ENCODE measurements at regions not wholly inside any gene's neighbourhood (a gene's known extent, or its start where the extent isn't known, plus 50 kb on each side); places are given as distances from the start of the nearest gene placed in this dataset.

DNA sequence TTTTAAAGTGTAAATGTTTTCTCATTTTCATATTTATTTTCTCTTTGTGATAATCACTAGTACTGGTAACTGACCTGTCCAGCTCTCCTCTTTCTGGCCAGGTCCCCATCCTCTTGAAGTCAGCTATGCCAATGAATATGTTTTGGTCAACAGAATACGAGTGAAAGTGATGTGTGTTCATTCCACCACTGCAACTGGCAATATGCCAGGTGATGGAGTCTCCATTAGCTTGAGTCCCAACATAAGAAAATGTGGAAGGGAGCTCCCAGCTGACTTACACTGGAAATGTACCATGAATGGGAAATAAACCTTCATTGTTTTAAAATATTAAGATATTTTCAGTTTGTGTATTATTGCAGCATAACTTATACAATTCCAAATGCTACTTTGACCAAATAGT, 75.8 kb downstream of the CCDC34 start:
- no peak for DNase-seq

- no peak for DNase-seq
Observed at GRCh38 chr11:27285761-27286160, 77.3 kb downstream of the CCDC34 start.

DNA sequence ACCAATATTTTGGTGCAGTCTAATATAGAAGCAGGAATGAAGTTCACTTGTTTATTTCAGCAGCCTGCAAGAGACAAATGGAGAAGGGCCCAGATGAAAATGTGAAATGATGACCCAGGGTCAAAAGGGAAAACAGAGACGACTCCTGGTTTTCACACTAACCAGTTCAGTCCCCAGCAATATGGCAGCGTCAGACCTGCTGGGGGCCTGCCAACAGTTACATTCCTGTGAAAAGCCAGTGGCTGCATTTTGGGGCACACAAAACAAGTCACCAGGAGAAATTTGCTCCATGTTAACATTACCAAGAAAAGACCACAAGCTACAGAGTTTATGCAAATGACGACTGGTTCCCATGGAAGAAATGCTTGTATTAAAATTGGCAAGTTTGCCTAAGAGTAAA, 80.2 kb downstream of the CCDC34 start:
- DNase-seq, result no peak

GRCh38 chr11:27281740-27282590, 81.0 kb downstream of the CCDC34 start:
- no peak for DNase-seq

- DNase-seq, result no peak
Observed at GRCh38 chr11:27281276-27281675, 81.7 kb downstream of the CCDC34 start.

DNA sequence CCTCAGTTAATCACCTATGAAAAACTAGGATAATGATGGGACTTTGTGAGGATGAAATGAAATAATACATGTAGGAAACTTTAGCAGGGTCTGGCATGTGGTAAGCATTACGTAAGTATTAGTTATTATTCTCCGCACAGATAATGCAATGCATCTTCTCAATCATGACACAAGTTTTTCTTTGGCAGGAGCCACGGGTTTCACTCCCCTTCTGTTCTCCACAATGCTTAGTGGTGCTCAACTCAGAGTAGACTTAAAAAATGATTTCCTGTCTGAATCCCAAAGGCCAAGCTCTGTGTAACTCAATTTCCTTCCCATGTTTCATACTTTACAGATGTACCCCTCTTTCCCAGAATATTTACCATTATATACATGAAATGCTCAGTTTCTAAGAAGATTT, 82.9 kb downstream of the CCDC34 start:
- no peak for DNase-seq

GRCh38 chr11:27279460-27279859, 83.6 kb downstream of the CCDC34 start:
- no peak for DNase-seq

DNA sequence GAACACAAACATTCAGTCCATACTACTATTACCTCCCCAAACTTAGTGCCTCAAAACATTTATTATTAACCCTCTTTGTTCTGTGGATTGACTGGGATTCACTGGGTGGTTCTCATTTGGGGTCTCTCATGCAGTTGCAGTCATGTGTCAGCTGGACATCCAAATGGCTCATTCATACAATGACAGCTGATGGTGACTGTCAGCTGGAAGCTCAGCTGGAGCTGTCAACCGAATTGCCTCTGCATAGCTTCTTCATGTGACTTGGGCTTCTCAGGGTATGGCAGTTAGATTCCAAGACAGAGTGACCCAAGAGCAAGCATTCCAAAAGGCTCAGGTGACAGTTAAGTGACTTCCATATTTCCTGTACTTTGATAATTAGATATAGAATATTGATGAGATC, 85.2 kb downstream of the CCDC34 start:
- no peak for DNase-seq

- no peak for DNase-seq
Observed at GRCh38 chr11:27276141-27276540, 86.9 kb downstream of the CCDC34 start.

- DNase-seq, result no peak
Observed at GRCh38 chr11:27274854-27275395, 88.1 kb downstream of the CCDC34 start.

GRCh38 chr11:27266125-27266524, 96.9 kb downstream of the CCDC34 start:
- no peak for DNase-seq

DNA sequence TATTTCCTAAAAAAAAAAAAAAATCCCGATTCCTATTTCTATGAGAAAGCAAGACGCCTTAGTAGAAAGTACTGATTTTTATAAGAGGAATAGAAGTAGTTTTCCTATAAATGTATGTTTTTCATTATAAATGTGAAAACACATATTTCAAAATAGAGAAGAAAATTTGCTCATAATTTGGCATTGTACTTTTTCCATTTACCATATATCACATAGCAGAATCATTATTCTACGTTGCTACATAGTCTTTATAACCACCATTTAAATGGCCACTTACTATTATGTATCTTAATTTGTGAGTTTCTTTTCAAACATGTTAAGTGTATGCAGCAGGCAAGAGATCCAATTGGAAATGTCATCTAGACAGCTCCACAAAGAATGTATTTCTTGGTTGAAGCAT, 99.0 kb downstream of the CCDC34 start:
- DNase-seq, result no peak

DNA sequence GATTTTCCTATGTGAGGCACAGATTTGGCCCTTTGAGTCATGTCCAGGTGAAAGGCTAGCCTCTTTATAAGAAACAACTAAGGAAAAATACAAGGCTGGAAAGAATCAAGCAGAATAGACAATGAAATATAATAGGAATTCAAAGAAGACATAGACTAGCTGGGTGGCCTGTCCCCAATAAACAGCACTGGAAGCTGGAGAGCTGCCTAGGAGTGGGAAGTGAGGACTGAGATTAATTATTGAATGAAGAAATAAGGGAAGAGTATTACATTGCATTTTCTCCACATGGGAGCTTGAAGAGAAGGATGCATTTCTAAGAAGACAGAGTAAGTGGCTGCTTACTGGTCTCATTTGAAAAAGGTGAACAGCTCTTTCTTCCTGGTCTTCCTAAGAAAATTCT, 100.0 kb downstream of the CCDC34 start:
- DNase-seq, result no peak

GRCh38 chr11:27255447-27255828, 107.6 kb downstream of the CCDC34 start:
- no peak for DNase-seq

- DNase-seq, result no peak
Observed at GRCh38 chr11:27254744-27255446, 108.1 kb downstream of the CCDC34 start.

GRCh38 chr11:27253224-27253623, 109.8 kb downstream of the CCDC34 start:
- no peak for DNase-seq

DNA sequence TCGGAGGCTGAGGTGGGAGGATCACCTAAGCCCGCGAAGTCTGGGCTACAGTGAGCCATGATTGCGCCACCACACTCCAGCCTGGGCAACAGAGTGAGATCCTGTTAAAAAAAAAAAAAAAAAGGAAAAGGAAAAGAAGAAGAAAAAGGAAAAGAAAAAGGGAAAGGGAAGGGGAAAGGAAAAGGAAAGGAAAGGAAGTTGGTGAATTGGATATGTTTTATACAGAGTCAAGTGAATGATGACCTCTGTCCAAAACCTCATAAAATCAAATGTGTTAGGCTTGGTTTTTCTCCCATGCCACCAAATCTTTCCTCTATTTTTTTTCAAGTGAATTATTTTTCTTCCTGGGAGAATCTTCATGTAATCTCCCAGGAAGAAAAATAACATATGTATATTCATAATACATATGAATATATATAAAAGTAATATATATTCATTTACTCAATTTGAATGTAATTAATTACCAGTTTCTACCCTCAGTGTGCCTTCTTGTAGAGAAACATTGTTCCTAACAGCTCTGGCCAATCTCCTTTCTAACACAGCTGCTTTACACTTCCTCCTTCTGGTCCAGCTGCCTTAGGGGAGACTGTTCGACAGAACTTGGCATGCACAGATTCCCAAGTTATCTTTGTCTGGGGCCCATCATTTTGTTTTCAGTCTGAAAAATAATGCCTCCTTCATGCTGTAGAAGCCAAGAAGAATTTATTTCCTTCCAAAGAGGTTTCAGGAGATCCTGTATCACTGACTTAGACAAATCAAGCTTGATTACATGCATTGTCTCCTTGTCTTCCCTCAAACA, 111.9 kb downstream of the CCDC34 start:
- no peak for DNase-seq

- no peak for DNase-seq
Observed at GRCh38 chr11:27248576-27249509, 114.2 kb downstream of the CCDC34 start.

DNA sequence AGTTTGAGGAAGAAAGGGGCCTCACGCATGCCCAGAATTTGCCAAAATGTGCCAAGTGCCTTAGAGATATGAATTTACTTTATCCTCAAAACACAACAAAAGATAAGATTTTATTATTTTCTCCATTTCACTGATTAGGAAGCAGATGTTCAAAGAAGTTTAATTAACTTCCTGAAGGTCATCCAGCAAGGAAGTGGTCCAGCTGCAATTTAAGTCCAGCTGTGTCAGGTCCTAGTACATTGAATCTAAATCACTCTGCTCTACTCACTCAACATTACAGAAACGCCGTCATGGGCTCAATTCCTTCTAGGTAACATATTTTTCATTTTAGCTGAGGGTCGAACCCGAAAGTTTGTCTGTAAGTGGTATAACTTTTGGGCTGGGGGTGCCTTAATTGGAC, 115.4 kb downstream of the CCDC34 start:
- DNase-seq, result no peak

DNA sequence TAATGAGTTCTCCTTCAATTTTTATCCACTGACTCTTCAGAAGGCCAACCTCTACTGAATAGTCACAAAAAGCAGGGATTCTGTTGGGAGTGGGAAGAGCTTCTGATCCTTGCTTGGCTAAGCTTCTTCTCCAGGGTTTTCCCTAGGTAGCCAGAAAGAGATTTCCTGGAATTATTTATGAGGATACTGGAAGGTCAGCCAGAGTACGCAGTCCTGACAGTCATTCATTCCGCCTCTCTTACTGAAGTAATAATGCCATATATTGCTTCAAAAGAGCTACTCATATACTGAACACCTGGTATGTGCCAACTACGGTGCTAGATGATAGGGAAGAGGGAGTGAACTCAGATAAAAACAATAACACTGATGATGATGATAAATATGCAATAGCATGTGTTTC, 116.1 kb downstream of the CCDC34 start:
- DNase-seq, result no peak

GRCh38 chr11:27244900-27245299, 118.1 kb downstream of the CCDC34 start:
- DNase-seq, result no peak

DNA sequence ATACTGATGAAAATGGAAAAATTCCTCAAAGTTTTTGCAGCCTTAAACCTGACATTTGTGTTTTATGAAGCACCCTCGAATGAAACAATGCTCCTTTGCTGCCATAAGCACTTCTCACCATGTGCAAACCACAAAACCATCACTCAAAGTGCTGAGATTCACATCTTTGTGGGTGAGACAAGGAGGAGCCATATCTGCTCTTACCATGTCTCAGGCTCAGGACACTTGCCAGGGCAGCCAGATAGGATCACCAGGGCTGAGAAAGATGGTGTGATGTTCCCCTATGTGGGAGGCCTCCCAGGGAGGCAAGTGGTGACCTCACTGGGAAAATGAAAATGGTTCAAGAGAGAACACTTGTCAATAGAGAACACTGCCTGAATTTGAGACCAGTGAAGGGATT, 120.4 kb downstream of the CCDC34 start:
- DNase-seq, result no peak
